Cardiac muscle cell (in vitro differentiated cells and primary cell): ENCODE measurements at regions not wholly inside any gene's neighbourhood (a gene's known extent, or its start where the extent isn't known, plus 50 kb on each side); places are given as distances from the start of the nearest gene placed in this dataset.

Source experiments
- DNase-seq, 2 donors: peaks; one replicate each; pipeline versions ENCODE4 v3.0.0 to v3.0.0-alpha.2; 2010 to 2017; ENCODE audit warnings: low read depth in 1 of 2, low spot score in 1 of 2
- H3K27ac ChIP-seq: fragments of 200-600 bp; sonication (generic); 2 replicates; pipeline ENCODE4 v1.5.1; 2016
- H3K27me3 ChIP-seq: fragments of 200-600 bp; sonication (generic); 2 replicates; pipeline ENCODE4 v1.6.0; 2016; ENCODE audit warnings: control low read depth
- H3K36me3 ChIP-seq: fragments of 200-600 bp; sonication (generic); 2 replicates; pipeline ENCODE4 v1.5.1; 2016; ENCODE audit warnings: control low read depth
- H3K4me1 ChIP-seq: fragments of 200-600 bp; sonication (generic); 2 replicates; pipeline ENCODE4 v1.8.1; 2017; ENCODE audit warnings: low read depth, mild to moderate bottlenecking, mixed run types
- H3K4me3 ChIP-seq: fragments of 200-600 bp; sonication (generic); 2 replicates; pipeline ENCODE4 v1.5.1; 2016; ENCODE audit warnings: mild to moderate bottlenecking
- H3K9me3 ChIP-seq: fragments of 200-600 bp; sonication (generic); 2 replicates; pipeline ENCODE4 v1.5.1; 2017; ENCODE audit warnings: low read depth, mild to moderate bottlenecking, control low read depth
- TF ChIP-seq, protein P1 (sequence below): IDR thresholded peaks from 2 replicates; pipeline ENCODE4 v1.5.1; 2012; ENCODE audit warnings: low read depth, mild to moderate bottlenecking, low read length

DNA sequence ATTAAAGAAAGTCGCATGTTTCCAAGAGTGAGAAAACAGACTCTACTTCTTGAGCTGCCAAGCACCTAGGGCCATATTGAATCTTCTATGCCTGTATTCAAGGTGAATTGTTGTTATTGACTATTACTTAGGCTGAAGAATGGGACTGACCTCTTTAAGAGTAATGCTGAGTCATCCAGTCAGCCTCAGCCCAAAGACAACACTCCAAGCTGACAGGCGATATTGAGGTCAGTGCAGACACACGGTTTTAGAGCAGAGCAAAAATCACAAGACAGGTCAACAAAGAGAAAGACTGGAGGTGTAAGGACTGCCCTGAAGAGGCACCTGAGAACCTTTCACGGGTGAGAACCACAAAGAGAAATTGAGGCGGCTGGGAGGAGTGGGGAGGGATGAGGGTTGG, 146.9 kb downstream of the MIS18A start:
- H3K27me3 ChIP-seq, result no peaks in the 10 kb centered on the region
- no peaks in the 10 kb centered on the region for H3K36me3 ChIP-seq
- H3K9me3 ChIP-seq, result no peaks in the 10 kb centered on the region
- H3K4me1 ChIP-seq, result no peaks in the 10 kb centered on the region
- no peak overlapping the region for H3K4me3 ChIP-seq
- peak in 1 of 2 donors; percentile 14 for DNase-seq
- TF ChIP-seq, protein P1, sequence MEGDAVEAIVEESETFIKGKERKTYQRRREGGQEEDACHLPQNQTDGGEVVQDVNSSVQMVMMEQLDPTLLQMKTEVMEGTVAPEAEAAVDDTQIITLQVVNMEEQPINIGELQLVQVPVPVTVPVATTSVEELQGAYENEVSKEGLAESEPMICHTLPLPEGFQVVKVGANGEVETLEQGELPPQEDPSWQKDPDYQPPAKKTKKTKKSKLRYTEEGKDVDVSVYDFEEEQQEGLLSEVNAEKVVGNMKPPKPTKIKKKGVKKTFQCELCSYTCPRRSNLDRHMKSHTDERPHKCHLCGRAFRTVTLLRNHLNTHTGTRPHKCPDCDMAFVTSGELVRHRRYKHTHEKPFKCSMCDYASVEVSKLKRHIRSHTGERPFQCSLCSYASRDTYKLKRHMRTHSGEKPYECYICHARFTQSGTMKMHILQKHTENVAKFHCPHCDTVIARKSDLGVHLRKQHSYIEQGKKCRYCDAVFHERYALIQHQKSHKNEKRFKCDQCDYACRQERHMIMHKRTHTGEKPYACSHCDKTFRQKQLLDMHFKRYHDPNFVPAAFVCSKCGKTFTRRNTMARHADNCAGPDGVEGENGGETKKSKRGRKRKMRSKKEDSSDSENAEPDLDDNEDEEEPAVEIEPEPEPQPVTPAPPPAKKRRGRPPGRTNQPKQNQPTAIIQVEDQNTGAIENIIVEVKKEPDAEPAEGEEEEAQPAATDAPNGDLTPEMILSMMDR, result no peak
- no peak overlapping the region for H3K27ac ChIP-seq

DNA sequence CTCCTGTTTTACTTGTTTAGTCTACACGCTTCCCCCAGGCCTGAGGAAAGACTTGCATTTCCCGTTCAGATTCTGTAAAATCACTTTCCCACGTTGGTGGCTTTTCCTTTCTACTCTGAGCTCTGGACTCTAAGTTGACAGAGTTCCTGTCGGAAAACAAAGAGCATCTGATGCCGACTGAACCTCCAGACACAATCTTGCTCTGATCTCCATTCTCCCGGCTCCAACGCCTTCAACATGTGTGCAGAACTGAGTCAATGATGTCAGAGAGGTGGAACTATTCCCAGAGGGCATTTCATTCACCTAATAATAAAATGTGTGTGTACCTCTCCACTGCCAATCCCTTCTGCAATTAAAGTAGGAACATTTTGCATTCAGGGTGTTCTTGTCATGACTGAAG, 147.7 kb downstream of the MIS18A start:
- TF ChIP-seq, protein P1, result no peak

GRCh38 chr21:32130031-32130891, 148.6 kb downstream of the MIS18A start:
- H3K27ac ChIP-seq, result no peak overlapping the region
- DNase-seq, result no peak
- no peaks in the 10 kb centered on the region for H3K36me3 ChIP-seq

More for the DNA sequence above, 147.7 kb downstream of the MIS18A start:
- no peak overlapping the region for H3K27ac ChIP-seq
- no peaks in the 10 kb centered on the region for H3K36me3 ChIP-seq
- H3K9me3 ChIP-seq, result no peaks in the 10 kb centered on the region
- H3K27me3 ChIP-seq, result no peaks in the 10 kb centered on the region
- no peaks in the 10 kb centered on the region for H3K4me1 ChIP-seq
- no peak for DNase-seq
- no peak overlapping the region for H3K4me3 ChIP-seq

GRCh38 chr21:32127081-32127480, 151.8 kb downstream of the MIS18A start:
- H3K4me1 ChIP-seq, result no peaks in the 10 kb centered on the region
- no peaks in the 10 kb centered on the region for H3K36me3 ChIP-seq
- H3K4me3 ChIP-seq, result no peak overlapping the region
- no peaks in the 10 kb centered on the region for H3K9me3 ChIP-seq
- H3K27me3 ChIP-seq, result no peaks in the 10 kb centered on the region
- TF ChIP-seq, protein P1, result no peak
- H3K27ac ChIP-seq, result no peak overlapping the region
- no peak for DNase-seq

More at GRCh38 chr21:32130031-32130891, 148.6 kb downstream of the MIS18A start:
- H3K4me1 ChIP-seq, result no peaks in the 10 kb centered on the region
- TF ChIP-seq, protein P1, result no peak
- no peaks in the 10 kb centered on the region for H3K27me3 ChIP-seq
- H3K9me3 ChIP-seq, result no peaks in the 10 kb centered on the region
- H3K4me3 ChIP-seq, result no peak overlapping the region

DNA sequence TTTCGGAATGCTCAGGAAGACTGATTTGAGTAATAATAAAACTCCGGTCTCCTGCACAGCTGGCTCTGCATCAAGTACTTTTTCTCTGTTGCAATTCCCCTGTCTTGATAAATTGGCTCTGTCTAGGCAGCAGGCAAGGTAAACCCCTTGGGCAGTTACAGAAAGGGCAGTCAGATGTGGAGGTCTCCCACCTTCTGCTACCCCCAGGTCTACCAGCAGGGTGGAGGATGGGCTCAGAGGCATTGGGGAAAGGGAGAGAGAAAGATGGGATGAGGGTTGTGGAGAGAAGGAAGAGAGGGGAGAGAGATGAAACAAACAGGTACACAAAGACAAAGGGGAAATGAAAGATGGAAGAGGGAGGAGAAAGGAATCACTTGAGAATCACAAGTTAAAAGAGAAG, 156.8 kb downstream of the MIS18A start:
- Histone ChIP-seq H3K4me3 (no peak overlapping the region), H3K9me3 (no peaks in the 10 kb centered on the region), H3K27ac (no peak overlapping the region), H3K4me1 (no peaks in the 10 kb centered on the region), H3K36me3 (no peaks in the 10 kb centered on the region), H3K27me3 (no peaks in the 10 kb centered on the region)
- TF ChIP-seq, protein P1, result no peak
- DNase-seq, result no peak
